HG02852 (cell line): ENCODE measurements at regions not wholly inside any gene's neighbourhood (a gene's known extent, or its start where the extent isn't known, plus 50 kb on each side); places are given as distances from the start of the nearest gene placed in this dataset.

Experiments used
- ATAC-seq: cut with Tn5 transposase; IDR thresholded peaks from one replicate; pipeline ENCODE4 v1.9.1; 2021; ENCODE audit warnings: mild to moderate bottlenecking, moderate library complexity; ENCODE audit not compliant: unreplicated experiment

DNA sequence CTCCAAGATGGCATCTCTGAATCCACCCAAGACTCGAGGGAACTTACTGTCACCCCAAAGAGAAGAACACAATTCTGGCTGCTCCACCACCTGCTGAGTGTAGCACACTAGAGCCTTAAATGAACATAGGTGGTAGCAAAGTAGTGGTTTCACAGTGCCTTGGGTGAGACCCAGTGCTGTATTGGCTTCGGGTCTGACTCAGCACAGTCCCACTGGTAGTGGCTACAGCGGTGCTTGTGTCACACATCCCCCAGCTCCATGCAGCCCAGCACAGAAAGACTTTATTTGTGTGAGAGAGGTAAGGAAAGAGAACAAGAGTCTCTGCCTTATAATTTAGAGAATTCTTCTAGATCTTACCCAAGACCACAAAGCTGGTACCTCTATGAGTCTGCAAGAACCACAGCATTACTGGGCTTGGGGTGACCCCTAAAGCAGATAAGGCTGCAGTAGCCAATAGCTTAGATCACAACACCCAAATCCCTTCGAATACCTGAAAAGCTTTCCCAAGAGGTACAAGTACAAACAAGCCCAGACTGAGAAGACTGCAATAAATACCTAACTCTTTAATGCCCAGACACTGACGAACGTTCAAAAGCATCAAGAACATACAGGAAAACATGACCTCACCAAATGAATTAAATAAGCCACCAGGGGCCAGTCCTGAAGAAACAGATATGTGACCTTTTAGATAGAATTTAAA is 83.3 kb upstream of the SLC38A4 start:
- no peak for ATAC-seq

DNA sequence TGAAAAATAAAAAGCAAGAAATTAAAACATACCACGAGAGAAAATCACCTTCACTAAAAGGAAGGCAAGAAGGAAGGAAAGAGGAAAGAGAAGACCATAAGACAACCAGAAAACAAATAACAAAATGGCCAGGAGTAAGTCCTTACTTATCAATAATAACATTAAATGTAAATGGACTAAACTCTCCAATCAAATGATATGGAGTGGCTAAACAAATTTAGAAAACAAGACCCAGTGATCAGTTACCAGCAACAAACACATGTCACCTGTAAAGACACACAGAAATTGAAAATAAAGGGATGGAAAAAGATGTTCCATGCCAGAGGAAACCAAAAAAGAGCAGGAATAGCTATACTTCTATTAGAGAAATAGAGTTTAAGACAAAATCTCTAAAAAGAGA is 85.0 kb upstream of the SLC38A4 start:
- no peak for ATAC-seq

DNA sequence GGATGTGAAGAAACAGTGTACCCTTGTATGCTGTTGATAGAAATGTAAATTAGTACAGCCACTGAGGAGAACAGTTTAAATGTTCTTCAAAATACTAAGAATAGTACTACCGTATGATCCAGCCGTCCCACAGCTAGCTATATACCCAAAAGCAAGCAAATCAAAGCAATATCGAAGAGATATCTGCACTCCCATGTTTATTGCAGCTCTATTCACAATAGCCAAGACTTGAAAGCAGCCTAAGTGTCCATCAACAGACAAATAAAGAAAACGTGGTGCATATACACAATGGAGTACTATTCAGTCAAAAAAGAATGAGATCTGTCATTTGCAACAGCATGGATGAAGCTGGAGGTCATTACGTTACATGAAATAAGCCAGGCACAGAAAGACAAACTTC is 88.5 kb upstream of the SLC38A4 start:
- ATAC-seq: no peak

DNA sequence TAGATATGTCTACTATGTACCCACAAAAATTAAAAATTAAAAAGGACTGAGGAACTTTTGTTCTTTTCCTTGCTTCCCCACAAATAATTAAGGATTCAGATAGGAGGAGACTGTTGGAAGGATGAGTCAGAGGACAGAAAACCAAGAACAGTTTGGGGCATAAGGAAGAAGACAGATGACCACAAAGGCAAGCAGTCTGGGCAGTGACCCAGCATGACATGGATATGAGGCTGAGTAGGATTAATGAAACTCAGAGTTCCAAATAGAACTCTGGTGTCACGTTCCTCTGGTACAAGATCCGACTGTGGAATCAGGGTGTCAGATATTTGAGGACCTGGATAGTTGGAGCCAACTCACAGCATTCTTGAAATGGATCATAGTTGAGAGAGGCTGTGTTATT is 89.3 kb upstream of the SLC38A4 start:
- no peak for ATAC-seq

DNA sequence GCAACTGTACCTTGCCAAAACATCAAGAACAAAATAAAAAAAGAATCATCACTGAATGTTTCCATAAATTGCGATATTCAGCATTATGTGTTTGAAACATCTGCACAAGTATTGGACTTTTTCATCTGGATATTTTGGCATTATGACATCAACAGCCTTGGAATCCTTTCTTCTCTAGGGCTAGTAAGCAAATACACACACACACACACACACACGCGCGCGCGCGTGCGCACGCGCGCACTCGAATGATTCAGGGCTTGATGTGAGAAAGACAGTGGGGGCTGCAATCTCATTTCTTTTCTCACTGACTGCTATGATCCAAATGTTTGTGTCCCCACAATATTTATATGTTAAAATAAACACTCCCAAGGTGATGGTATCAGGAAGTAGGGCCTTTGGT is 90.0 kb upstream of the SLC38A4 start:
- no peak for ATAC-seq

DNA sequence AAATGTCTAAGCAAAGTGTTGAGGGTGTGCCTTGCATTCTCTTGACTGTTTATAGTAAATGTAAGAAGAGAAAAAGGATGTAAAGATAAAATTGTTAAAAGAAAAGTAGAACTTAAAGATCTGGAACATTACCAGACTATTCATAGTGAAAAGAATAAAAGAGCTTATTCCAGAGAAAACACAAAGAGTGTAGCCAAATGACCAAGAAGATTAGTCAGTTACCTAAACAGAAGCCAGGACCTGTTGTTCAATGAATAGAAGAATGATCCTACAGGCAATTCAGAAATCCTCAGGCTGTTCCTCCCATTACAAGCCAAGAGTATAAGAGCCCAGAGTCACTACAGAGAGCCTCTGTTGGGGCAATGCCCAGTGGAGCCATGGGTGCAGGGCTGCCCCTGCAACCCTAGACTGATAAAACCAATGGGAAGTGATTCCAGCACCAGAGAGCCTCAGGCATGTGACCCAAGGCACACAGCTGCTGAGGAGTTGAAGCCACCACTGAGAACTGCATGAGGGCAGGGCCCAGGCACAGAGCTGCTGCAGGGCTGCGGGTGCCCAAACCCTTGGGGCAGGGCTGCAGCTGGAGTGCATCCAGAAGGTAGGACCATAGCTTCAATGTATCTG is 91.1 kb upstream of the SLC38A4 start:
- ATAC-seq: no peak

DNA sequence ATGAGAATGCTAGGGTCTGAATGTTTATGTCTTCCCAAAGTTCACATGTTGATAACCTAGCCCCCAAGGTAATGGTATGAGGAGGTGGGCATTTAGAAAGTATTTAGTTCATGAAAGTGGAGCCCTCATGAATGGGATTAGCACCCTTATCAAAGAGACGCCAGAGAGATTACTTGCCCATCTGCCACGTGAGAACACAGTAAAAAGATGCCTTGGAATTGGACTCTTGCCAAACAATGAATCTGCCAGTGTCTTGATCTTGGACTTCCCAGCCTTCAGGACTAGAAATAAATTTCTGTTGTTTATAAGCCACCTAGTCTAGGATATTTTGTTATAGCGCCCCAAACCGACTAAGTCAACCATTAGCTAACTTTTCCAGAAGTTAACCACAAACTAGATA is 92.0 kb upstream of the SLC38A4 start:
- no peak for ATAC-seq

DNA sequence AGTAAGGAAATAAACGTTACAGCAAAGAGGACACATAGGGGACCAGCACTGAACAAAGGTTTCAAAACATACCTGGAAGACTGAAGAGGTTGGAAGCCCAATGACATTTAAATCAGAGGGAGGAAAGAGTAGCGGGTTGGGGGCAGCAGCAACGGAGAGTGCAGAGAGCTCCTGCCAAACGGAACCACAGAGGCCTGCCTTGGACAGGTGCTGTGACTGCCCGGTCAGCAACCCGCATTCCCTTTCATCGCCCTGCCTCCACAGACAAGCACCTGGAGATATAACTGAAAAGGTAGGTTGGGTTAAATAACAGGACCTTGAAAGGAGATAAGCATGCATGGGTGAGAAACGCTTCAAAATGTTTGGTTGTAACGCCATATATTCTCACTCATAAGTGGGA is 92.8 kb upstream of the SLC38A4 start:
- no peak for ATAC-seq

DNA sequence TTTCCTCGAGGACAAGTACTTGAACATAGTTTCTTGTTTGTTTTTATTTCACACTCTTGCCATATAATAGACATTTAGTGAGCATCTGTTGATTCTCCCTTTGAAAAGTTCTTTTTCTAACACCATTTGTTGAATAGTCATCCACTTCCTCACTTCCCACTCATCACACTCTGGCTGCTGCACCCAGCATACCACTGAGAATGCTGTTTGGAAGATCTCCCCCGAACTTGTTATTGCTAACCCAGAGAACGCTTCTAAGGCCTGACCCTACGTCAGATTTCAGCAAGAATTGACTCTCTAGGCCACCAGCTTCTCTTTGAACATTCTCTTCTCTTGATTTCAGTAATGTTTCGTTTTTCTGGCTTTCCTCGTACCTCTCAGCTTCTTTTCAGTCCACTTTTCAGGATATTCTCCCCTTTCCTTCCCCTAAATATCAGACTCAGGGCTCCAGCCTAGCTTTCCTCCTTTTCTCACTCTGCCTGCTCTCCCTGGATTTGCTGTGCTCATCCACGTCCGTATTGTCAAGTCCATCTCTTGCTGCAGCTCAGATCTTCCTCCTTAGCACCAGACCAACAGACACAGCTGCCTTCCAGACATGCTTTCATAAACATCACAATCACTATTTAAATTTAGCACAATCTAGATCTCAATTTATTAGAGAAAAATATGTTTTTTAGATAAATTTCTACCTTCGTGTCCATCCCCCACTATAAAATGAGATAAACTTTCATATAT is 94.0 kb upstream of the SLC38A4 start:
- no peak for ATAC-seq

DNA sequence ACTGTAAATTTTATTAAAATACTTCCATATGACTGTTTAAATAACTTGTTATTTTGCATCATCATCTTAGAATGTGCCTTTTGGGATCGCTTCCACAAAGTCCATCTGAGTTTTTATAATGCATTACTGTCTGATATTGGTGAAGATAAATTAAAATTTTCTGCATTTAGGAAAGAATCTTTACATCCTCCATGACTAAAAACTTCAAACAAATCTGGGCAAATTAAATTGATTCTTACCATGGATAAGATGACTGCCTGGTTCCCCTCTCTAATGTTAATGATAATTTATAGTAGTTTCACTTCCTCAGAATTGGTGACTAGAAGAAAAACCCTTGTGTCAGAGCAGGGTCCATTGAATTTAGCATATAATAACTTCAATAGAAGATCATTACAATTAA is 94.7 kb upstream of the SLC38A4 start:
- ATAC-seq: no peak

DNA sequence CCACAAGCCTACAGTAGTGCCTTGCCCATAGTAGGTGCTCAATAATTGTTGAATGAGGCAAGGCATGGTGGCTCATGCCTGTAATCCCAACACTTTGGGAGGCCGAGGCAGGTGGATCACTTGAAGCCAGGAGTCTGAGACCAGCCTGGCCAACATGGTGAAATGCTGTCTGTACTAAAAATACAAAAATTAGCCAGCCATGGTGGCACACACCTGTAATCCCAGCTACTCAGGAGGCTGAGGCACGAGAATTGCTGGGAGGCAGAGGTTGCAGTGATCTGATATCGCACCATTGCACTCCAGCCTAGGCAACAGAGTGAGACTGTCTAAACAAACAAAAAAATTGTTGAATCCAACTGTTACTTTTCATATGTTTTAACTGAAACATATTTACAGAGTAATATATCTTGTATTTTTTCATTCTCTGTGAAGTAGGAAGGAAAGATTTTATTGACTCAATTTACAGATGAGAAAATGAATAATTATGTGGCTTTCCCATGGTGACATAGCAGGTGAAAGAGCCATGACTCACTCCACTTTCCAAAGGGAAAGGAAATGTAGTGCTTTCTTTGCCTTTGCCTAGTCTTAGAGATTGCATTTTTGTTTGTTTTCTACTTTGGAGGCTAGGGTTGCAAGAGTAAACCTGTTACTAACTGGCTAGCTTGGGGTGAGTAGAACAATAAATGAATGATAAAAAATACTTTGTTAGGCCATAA is 95.4 kb upstream of the SLC38A4 start:
- ATAC-seq: no peak

DNA sequence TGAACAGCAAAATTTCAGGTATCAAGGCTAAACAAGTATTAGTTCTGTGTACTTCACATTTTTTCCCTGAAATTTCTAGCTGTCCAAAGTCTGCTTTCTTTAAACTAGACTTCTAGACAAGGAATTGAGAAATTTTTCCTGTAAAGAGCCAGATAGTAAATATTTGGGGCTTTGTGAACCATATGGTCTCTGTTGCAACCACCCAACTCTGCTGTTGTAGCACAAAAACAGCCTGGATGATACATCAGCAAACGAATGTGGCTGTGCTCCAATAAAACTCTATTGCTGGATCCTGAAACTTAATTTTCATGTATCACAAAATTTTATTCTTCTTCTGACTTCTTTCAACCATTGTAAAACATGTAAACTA is 96.0 kb upstream of the SLC38A4 start:
- ATAC-seq: no peak

DNA sequence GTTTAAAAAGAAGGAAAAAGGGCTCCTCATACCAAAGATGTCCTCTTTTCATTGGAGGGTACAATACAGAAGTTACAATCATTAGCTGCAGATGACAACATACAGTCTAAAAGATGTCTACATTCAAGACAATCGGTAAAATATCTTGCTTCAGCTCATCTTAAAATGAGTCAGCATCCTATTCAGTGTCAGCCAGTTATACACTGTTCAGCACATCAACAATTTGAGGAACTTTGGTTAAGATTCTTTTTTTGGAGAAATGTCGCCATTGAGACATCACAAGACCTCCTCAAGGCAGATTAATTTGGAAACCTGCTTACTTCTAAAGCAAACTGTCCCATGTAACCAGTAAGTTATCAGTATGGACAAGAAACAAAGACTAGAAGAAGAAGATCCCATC is 100.7 kb upstream of the SLC38A4 start:
- ATAC-seq: no peak

DNA sequence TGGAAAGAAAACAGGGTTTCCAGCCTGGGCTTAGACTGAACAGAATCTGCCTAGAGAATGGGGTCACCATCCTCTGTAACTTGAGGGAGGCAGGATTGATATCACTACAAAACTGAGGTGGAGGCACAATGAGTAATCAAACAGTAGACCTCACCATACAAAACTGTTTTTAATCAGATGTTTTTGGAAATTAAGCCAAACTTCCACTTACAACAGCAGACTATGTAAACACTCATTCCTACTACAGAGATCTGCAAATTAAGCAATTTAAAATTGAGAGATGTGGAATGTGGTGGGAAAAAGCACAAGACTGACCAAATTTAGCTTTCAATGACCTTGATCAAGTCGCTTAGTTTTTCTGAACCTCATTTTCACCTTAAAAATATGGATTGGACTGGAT is 104.3 kb upstream of the SLC38A4 start:
- no peak for ATAC-seq

DNA sequence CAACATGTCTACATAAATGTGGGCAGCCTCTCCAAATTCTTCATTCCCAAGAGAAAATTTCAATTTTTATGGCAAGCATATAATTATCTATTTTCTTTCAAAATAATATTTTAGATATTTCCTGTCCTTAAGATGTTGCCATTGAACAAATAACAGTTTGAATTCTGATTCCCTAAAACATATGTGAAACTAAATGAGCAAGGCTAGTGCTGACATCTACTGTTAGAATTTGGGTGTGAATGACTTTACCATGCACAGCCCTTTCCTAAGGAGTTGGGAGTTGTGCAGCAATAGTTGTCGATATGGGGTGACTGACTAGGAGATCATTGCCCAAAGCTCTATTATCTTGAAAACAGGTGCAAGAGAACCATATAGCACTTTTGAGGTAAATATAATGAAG is 108.2 kb upstream of the SLC38A4 start:
- ATAC-seq: no peak

DNA sequence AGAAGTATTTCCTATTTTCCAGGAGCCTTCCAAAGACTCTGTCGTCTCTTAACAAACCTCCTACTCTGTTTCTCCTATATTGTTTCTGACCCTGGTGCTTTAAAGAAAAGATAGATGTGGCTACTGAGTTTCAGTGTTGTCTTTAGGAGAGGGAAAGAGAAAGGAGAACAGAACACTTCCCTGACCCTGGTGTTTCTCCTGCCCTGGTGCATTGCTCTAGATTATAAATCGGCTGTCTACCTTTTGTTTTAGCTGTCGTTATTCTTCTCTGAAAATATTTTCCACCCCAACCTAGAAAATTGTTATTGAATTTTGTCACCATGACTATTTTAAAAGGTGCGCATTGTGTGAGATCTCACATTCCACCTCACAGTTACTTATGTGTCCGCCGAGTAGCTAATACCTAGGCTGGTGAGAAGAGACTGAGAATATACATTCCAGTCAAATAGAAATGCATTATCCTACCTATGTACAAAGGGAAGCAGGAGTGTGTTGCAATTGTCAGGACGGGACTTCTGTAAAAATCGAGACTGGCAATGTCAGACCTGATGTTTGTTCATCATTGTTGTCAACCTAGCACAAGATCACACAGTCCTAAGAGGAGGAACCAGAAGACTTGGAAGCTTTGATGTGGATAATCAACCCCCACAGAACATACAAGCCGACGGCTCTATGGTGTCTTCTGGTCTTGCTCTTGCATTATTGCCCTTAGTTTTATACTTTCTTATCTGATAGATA is 108.7 kb upstream of the SLC38A4 start:
- no peak for ATAC-seq

DNA sequence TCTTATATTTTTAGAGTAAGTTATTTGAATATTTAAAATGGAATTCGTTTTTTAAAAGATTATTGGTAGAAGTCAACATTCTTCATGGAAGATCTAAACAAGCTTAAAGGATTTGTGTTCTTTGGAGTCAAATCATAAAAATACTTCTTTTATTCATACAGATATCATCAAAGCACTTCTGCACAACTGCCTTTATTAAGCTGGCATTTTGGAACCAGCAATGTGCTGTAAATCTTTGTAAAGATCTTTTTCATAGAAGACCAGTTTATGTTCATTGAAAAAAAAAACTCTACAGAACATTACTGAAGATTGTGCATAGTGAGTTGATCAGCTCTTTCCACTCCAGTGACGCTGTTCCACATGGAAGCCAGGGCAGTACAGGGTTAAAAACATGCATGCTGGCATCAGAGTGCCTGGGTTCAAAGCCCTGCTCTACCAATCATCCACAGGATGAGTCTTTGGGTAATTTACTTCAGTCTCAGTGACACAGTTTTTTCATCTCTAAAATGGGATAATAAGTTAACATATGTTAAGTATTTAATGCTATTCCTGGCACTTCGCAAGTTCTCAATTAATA is 109.6 kb upstream of the SLC38A4 start:
- no peak for ATAC-seq

DNA sequence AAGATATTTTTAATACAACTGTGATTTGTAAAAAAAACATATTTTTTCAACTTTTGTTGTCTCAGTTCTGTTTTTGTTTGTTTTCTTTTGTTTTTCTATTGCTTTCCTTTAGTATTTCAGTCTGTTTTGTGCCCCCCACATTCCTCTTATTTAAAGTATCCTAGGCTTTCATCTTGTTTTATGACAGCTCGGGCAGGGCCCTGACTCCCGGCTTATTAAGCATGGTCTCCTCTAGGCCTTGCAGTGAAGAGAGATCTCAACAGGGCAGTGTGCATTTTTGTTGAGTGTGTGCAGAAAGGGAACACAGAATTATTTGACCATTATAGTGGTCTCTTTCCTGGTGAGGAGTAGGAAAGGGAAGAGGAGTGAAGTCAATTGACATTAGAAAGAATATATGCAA is 110.2 kb upstream of the SLC38A4 start:
- ATAC-seq: no peak

DNA sequence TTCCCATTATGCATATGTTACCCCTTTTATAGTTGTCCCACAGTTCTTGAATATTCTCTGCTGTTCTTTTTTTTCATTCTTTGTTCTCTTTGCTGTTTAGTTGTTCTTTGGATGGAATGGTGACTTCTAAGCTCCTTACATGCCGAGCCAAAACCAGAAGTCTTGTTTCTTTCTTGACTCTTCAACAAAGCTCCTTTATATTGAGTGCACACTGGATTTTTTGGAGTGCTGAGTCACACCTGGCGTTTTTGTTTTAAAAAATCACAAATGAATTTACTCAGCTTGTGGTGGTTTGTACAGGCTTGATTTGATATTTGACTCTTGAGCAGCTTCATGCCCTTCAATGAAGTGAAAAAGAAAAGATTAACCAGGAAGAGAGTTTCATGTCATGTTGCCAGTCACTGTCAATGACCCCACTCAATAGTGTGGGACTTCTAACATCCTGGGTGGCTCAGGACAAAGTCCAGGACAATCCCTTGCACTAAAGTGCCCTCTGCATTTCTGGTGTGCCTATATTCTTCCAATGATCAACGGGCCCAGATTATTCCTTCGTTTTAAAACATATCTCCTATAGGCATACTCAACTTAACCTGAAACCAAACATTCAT is 112.4 kb upstream of the SLC38A4 start:
- ATAC-seq: no peak

DNA sequence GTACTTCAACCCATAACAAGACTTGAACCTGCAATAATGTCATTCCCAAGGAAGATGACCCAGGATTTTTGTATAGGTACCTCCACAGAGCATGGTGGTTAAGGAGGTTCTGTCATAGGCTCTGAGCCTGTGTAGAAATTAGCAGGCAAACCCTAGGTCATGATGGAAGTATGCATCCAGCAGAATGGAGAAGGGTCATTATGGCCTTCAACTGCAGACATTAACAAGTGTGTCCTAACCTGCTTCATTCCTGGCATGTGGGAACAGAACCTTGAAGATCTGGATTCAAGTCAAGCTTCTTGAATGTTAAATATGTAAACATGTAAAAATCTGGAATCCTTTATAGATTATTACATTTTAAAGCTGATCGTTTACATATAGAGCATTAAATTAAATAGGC is 116.2 kb upstream of the SLC38A4 start:
- ATAC-seq: no peak
